ENCODE measurements at regions not wholly inside any gene's neighbourhood (a gene's known extent, or its start where the extent isn't known, plus 50 kb on each side); places are given as distances from the start of the nearest gene placed in this dataset.

- TF ChIP-seq CTCF (IDR thresholded peaks at IDR 0.05; ENCODE audit: low read depth, low read length), result no peak
- no peak for TF ChIP-seq EZH2phosphoT487 (IDR thresholded peaks at IDR 0.05; ENCODE audit: low read depth)
- Histone ChIP-seq H3K4me3 (ENCODE audit: low read length) (no peak overlapping the region), H3K36me3 (replicated peaks; ENCODE audit: low read depth, low read length) (no peaks in the 10 kb centered on the region), H3K27me3 (ENCODE audit: low read depth, low read length) (no peaks in the 10 kb centered on the region), H3K27ac (ENCODE audit: low read length) (no peak overlapping the region), H3K9ac (ENCODE audit: low read length) (no peak overlapping the region), H3K79me2 (ENCODE audit: low read length) (no peaks in the 10 kb centered on the region), H4K20me1 (ENCODE audit: insufficient read depth, low read length) (no peaks in the 10 kb centered on the region), H3K4me1 (ENCODE audit: low read length) (no peaks in the 10 kb centered on the region), H2AFZ (ENCODE audit: low read depth, low read length) (no peak overlapping the region), H3K4me2 (ENCODE audit: low read length) (no peak overlapping the region), H3K9me3 (ENCODE audit: insufficient read depth, low read length) (no peaks in the 10 kb centered on the region)
These were observed 359.0 kb downstream of the BTG1 start for GRCh38 chr12:91786499-91787272.

- H2AFZ ChIP-seq (ENCODE audit: low read depth, low read length), result peak overlapping the region; percentile 50; the same call in 1 of the 2 replicates
- no peaks in the 10 kb centered on the region for H3K79me2 ChIP-seq (ENCODE audit: low read length)
- no peaks in the 10 kb centered on the region for H3K36me3 ChIP-seq (replicated peaks; ENCODE audit: low read depth, low read length)
- H3K4me2 ChIP-seq (ENCODE audit: low read length), result no peak overlapping the region
- H3K9ac ChIP-seq (ENCODE audit: low read length), result no peak overlapping the region
- no peak for TF ChIP-seq EZH2phosphoT487 (IDR thresholded peaks at IDR 0.05; ENCODE audit: low read depth)
- TF ChIP-seq CTCF (IDR thresholded peaks at IDR 0.05; ENCODE audit: low read depth, low read length), result no peak
- no peak overlapping the region for H3K4me3 ChIP-seq (ENCODE audit: low read length)
- no peaks in the 10 kb centered on the region for H3K4me1 ChIP-seq (ENCODE audit: low read length)
- no peaks in the 10 kb centered on the region for H4K20me1 ChIP-seq (ENCODE audit: insufficient read depth, low read length)
- no peaks in the 10 kb centered on the region for H3K9me3 ChIP-seq (ENCODE audit: insufficient read depth, low read length)
- no peaks in the 10 kb centered on the region for H3K27me3 ChIP-seq (ENCODE audit: low read depth, low read length)
- H3K27ac ChIP-seq (ENCODE audit: low read length), result no peak overlapping the region
These were observed 359.8 kb downstream of the BTG1 start for GRCh38 chr12:91785655-91786498.

- peaks cover 26% of the 10 kb centered on the region for H3K4me1 ChIP-seq (ENCODE audit: low read length)
- H3K4me2 ChIP-seq (ENCODE audit: low read length), result no peak overlapping the region
- no peaks in the 10 kb centered on the region for H4K20me1 ChIP-seq (ENCODE audit: insufficient read depth, low read length)
- H3K36me3 ChIP-seq (replicated peaks; ENCODE audit: low read depth, low read length), result no peaks in the 10 kb centered on the region
- no peak overlapping the region for H3K4me3 ChIP-seq (ENCODE audit: low read length)
- TF ChIP-seq CTCF (IDR thresholded peaks at IDR 0.05; ENCODE audit: low read depth, low read length) (no peak), EZH2phosphoT487 (IDR thresholded peaks at IDR 0.05; ENCODE audit: low read depth) (no peak)
- no peaks in the 10 kb centered on the region for H3K27me3 ChIP-seq (ENCODE audit: low read depth, low read length)
- no peaks in the 10 kb centered on the region for H3K79me2 ChIP-seq (ENCODE audit: low read length)
- no peaks in the 10 kb centered on the region for H3K9me3 ChIP-seq (ENCODE audit: insufficient read depth, low read length)
- no peak overlapping the region for H3K27ac ChIP-seq (ENCODE audit: low read length)
- H2AFZ ChIP-seq (ENCODE audit: low read depth, low read length), result no peak overlapping the region
- no peak overlapping the region for H3K9ac ChIP-seq (ENCODE audit: low read length)
These were observed 364.5 kb downstream of the BTG1 start for GRCh38 chr12:91781114-91781513.

GRCh38 chr12:91778938-91779400 is 366.7 kb downstream of the BTG1 start:
- peak overlapping the region; percentile 73 for H3K4me2 ChIP-seq (ENCODE audit: low read length)
- H4K20me1 ChIP-seq (ENCODE audit: insufficient read depth, low read length), result no peaks in the 10 kb centered on the region
- H3K79me2 ChIP-seq (ENCODE audit: low read length), result no peaks in the 10 kb centered on the region
- H3K4me3 ChIP-seq (ENCODE audit: low read length), result peak overlapping the region; percentile 62
- H2AFZ ChIP-seq (ENCODE audit: low read depth, low read length), result peak overlapping the region; percentile 65
- H3K36me3 ChIP-seq (replicated peaks; ENCODE audit: low read depth, low read length), result no peaks in the 10 kb centered on the region
- TF ChIP-seq CTCF (IDR thresholded peaks at IDR 0.05; ENCODE audit: low read depth, low read length) (no peak), EZH2phosphoT487 (IDR thresholded peaks at IDR 0.05; ENCODE audit: low read depth) (no peak)
- H3K4me1 ChIP-seq (ENCODE audit: low read length), result peaks cover 37% of the 10 kb centered on the region
- H3K9me3 ChIP-seq (ENCODE audit: insufficient read depth, low read length), result no peaks in the 10 kb centered on the region
- H3K9ac ChIP-seq (ENCODE audit: low read length), result peak overlapping the region; percentile 62
- H3K27ac ChIP-seq (ENCODE audit: low read length), result peak overlapping the region; percentile 95
- no peaks in the 10 kb centered on the region for H3K27me3 ChIP-seq (ENCODE audit: low read depth, low read length)

Measured in OCI-LY3 (cell line).